ENCODE measurements at regions not wholly inside any gene's neighbourhood (a gene's known extent, or its start where the extent isn't known, plus 50 kb on each side); places are given as distances from the start of the nearest gene placed in this dataset.

DNA sequence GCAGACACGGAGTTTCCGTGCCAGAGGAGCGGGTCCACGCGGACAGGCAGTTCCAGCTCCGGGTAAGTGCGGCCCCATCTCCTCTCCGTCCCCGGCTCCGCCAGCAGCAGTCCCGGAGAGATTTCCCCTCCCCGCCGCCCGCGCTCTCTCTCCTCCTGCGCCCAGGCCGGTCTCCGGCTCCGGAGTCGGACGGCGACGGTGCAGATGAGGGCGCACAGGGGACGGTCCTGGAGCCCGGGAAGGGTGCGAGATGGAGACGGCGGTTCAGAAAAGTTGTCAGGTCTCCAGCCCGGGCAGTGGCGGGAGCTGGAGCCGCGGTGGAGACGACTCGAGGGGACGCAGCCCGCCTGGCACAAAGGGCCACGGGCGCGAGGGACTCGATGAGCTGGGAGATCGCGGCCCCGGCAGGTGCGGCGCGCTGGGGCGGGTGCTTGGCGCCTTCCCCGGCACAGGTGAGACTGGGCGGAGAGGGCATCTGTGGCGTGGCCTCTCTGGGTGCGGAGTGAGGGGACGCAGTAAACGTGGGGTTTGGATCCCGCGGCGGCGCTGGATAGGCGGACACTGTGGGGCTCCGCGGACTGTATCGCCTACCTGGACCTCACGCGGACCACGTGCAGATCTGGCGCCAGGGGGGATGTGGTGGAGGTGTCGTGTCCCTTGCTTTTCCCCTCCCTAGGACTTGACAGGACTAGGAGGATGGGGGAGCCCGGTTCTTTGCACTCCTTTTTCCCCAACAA, 1540.3 kb upstream of the TMEM132C start:
- WGBS (ENCODE audit: insufficient coverage), result 17% methylated on average over 55 of the region's 69 CpGs
- H3K27me3 ChIP-seq (replicated peaks in 1 of 4; ENCODE audit: control extremely low read depth in 1 of 4, control insufficient read depth in 3 of 4, insufficient read depth in 4 of 4, low read length in 3 of 4), result peaks cover 0 to 17% (median 0%) of the 10 kb centered on the region in 4 experiments
- no peak for DNase-seq
- no peaks in the 10 kb centered on the region for H3K4me1 ChIP-seq (ENCODE audit: control insufficient read depth in 2 of 2, insufficient read depth in 2 of 2, low read length in 2 of 2)
- H3K27me3 Mint-ChIP-seq, result peaks cover 9% of the 10 kb centered on the region
- H3K4me1 Mint-ChIP-seq, result no peaks in the 10 kb centered on the region
- no peaks in the 10 kb centered on the region for H3K36me3 ChIP-seq (replicated peaks in 1 of 2; ENCODE audit: control extremely low read depth in 1 of 2, control insufficient read depth in 1 of 2, extremely low read depth in 1 of 2, insufficient read depth in 2 of 2, low read length in 1 of 2)
- intact Hi-C loops (cut with micrococcal nuclease), result no loop called here
- no peaks in the 10 kb centered on the region for H4K20me1 ChIP-seq (ENCODE audit: control insufficient read depth, insufficient read depth, low read length, poor library complexity, severe bottlenecking)
- H3K4me3 Mint-ChIP-seq, result no peak overlapping the region
- no peak overlapping the region for H2AFZ ChIP-seq (ENCODE audit: insufficient read depth, low read depth, low read length, poor library complexity, severe bottlenecking)
- no peak overlapping the region for H3K4me2 ChIP-seq (replicated peaks; ENCODE audit: low read depth, low read length, poor library complexity, severe bottlenecking)
- H3K27ac ChIP-seq (ENCODE audit: low read length in 2 of 2), result no peak overlapping the region
- TF ChIP-seq EZH2 (IDR thresholded peaks at IDR 0.05; ENCODE audit: borderline replicate concordance, insufficient read depth, low read depth, low read length, poor library complexity, severe bottlenecking), result no peak
- TF ChIP-seq, protein P1, sequence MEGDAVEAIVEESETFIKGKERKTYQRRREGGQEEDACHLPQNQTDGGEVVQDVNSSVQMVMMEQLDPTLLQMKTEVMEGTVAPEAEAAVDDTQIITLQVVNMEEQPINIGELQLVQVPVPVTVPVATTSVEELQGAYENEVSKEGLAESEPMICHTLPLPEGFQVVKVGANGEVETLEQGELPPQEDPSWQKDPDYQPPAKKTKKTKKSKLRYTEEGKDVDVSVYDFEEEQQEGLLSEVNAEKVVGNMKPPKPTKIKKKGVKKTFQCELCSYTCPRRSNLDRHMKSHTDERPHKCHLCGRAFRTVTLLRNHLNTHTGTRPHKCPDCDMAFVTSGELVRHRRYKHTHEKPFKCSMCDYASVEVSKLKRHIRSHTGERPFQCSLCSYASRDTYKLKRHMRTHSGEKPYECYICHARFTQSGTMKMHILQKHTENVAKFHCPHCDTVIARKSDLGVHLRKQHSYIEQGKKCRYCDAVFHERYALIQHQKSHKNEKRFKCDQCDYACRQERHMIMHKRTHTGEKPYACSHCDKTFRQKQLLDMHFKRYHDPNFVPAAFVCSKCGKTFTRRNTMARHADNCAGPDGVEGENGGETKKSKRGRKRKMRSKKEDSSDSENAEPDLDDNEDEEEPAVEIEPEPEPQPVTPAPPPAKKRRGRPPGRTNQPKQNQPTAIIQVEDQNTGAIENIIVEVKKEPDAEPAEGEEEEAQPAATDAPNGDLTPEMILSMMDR (IDR thresholded peaks at IDR 0.05), result no peak
- ChIA-PET POLR2A (no interaction called here), CTCF (no interaction called here)
- no peak for ATAC-seq (ENCODE audit: low read depth)
- no peak overlapping the region for H3K27ac Mint-ChIP-seq
- peaks cover 0 to 34% (median 0%) of the 10 kb centered on the region in 3 donors for H3K9me3 ChIP-seq (ENCODE audit: control extremely low read depth in 1 of 3, control insufficient read depth in 2 of 3, insufficient read depth in 1 of 3, low read length in 2 of 3)
- H3K9me3 Mint-ChIP-seq (ENCODE audit: insufficient read depth), result no peaks in the 10 kb centered on the region
- H3K4me3 ChIP-seq (ENCODE audit: control extremely low read depth in 1 of 5, extremely low read depth in 1 of 5, insufficient read depth in 1 of 5, low read depth in 2 of 5, low read length in 4 of 5), result no peak overlapping the region
- no peaks in the 10 kb centered on the region for H3K79me2 ChIP-seq (ENCODE audit: control insufficient read depth, insufficient read depth, low read length)
- H3K9ac ChIP-seq (ENCODE audit: low read length), result no peak overlapping the region

GRCh38 chr12:126727218-126728075, 1539.5 kb upstream of the TMEM132C start:
- Mint-ChIP-seq H3K4me1 (no peaks in the 10 kb centered on the region), H3K4me3 (no peak overlapping the region), H3K9me3 (ENCODE audit: insufficient read depth) (no peaks in the 10 kb centered on the region), H3K27ac (no peak overlapping the region), H3K27me3 (peaks cover 9% of the 10 kb centered on the region)
- POLR2A ChIA-PET, result no interaction called here
- CTCF ChIA-PET, result no interaction called here
- Histone ChIP-seq H3K4me1 (ENCODE audit: control insufficient read depth in 2 of 2, insufficient read depth in 2 of 2, low read length in 2 of 2) (no peaks in the 10 kb centered on the region), H3K27ac (ENCODE audit: low read length in 2 of 2) (no peak overlapping the region), H3K36me3 (replicated peaks in 1 of 2; ENCODE audit: control extremely low read depth in 1 of 2, control insufficient read depth in 1 of 2, extremely low read depth in 1 of 2, insufficient read depth in 2 of 2, low read length in 1 of 2) (no peaks in the 10 kb centered on the region), H3K4me2 (replicated peaks; ENCODE audit: low read depth, low read length, poor library complexity, severe bottlenecking) (no peak overlapping the region), H4K20me1 (ENCODE audit: control insufficient read depth, insufficient read depth, low read length, poor library complexity, severe bottlenecking) (no peaks in the 10 kb centered on the region), H3K9me3 (ENCODE audit: control extremely low read depth in 1 of 3, control insufficient read depth in 2 of 3, insufficient read depth in 1 of 3, low read length in 2 of 3) (peaks cover 0 to 34% (median 0%) of the 10 kb centered on the region in 3 donors), H3K79me2 (ENCODE audit: control insufficient read depth, insufficient read depth, low read length) (no peaks in the 10 kb centered on the region), H2AFZ (ENCODE audit: insufficient read depth, low read depth, low read length, poor library complexity, severe bottlenecking) (no peak overlapping the region), H3K9ac (ENCODE audit: low read length) (no peak overlapping the region), H3K4me3 (ENCODE audit: control extremely low read depth in 1 of 5, extremely low read depth in 1 of 5, insufficient read depth in 1 of 5, low read depth in 2 of 5, low read length in 4 of 5) (no peak overlapping the region), H3K27me3 (replicated peaks in 1 of 4; ENCODE audit: control extremely low read depth in 1 of 4, control insufficient read depth in 3 of 4, insufficient read depth in 4 of 4, low read length in 3 of 4) (peaks cover 0 to 17% (median 0%) of the 10 kb centered on the region in 4 experiments)
- DNase-seq (no peak), ATAC-seq (ENCODE audit: low read depth) (no peak)
- intact Hi-C loops (cut with micrococcal nuclease), result no loop called here
- 28% methylated on average over 38 of the region's 44 CpGs for WGBS (ENCODE audit: insufficient coverage)
- TF ChIP-seq, protein P1 (IDR thresholded peaks at IDR 0.05), result no peak
- no peak for TF ChIP-seq EZH2 (IDR thresholded peaks at IDR 0.05; ENCODE audit: borderline replicate concordance, insufficient read depth, low read depth, low read length, poor library complexity, severe bottlenecking)

All from B cell (primary cell).